DOHH2 (cell line): ENCODE measurements at regions not wholly inside any gene's neighbourhood (a gene's known extent, or its start where the extent isn't known, plus 50 kb on each side); places are given as distances from the start of the nearest gene placed in this dataset.

Source experiments
- H3F3A ChIP-seq: fragments of 200-600 bp; sonication (generic), shearing (Covaris generic); 2 replicates; pipeline ENCODE4 v1.6.0; 2016; ENCODE audit warnings: antibody characterized with exemption, mild to moderate bottlenecking; ENCODE audit not compliant: control insufficient read depth, insufficient read depth
- H3K27ac ChIP-seq: fragments of 200-600 bp; sonication (generic); 2 replicates; pipeline ENCODE4 v1.5.1; 2014; ENCODE audit warnings: low read depth, mild to moderate bottlenecking, low read length, moderate library complexity
- H3K27me3 ChIP-seq: fragments of 200-600 bp; sonication (generic); 2 replicates; pipeline ENCODE4 v1.6.1; 2014; ENCODE audit warnings: mild to moderate bottlenecking, low read length, mixed read lengths; ENCODE audit not compliant: control insufficient read depth
- H3K36me3 ChIP-seq: fragments of 200-600 bp; sonication (generic); 2 replicates; pipeline ENCODE4 v1.6.1; 2014; ENCODE audit warnings: mild to moderate bottlenecking, low read length, moderate library complexity, mixed read lengths; ENCODE audit not compliant: control insufficient read depth
- H3K4me1 ChIP-seq: fragments of 200-600 bp; sonication (generic); 2 replicates; pipeline ENCODE4 v1.6.1; 2014; ENCODE audit warnings: mild to moderate bottlenecking, low read length, mixed read lengths; ENCODE audit not compliant: control insufficient read depth
- H3K4me2 ChIP-seq: fragments of 200-600 bp; sonication (generic); 2 replicates; pipeline ENCODE4 v1.6.0; 2014; ENCODE audit warnings: mild to moderate bottlenecking, low read length, moderate library complexity
- H3K4me3 ChIP-seq: fragments of 200-600 bp; sonication (generic); 2 replicates; pipeline ENCODE4 v1.5.1; 2014; ENCODE audit warnings: mild to moderate bottlenecking, low read length, mixed read lengths
- H3K79me2 ChIP-seq: fragments of 200-600 bp; sonication (generic); 2 replicates; pipeline ENCODE4 v1.6.1; 2014; ENCODE audit warnings: mild to moderate bottlenecking, low read length, mixed read lengths; ENCODE audit not compliant: control insufficient read depth
- H3K9me2 ChIP-seq: fragments of 200-600 bp; sonication (generic); replicated peaks from 2 replicates; pipeline ENCODE4 v1.6.1; 2014; ENCODE audit warnings: mild to moderate bottlenecking, low read length, mixed read lengths; ENCODE audit not compliant: control insufficient read depth
- H3K9me3 ChIP-seq: fragments of 200-600 bp; sonication (generic); 2 replicates; pipeline ENCODE4 v1.6.1; 2014; ENCODE audit warnings: antibody characterized with exemption, low read length, mixed read lengths; ENCODE audit not compliant: control insufficient read depth, insufficient read depth
- H4K20me1 ChIP-seq: fragments of 200-600 bp; sonication (generic); 2 replicates; pipeline ENCODE4 v1.6.0; 2014; ENCODE audit warnings: low read depth, mild to moderate bottlenecking, antibody characterized with exemption, low read length, moderate library complexity; ENCODE audit not compliant: control insufficient read depth, insufficient read depth
- CTCF ChIP-seq: fragments of 200-600 bp; sonication (generic); IDR thresholded peaks from one replicate; pipeline ENCODE4 v1.5.1; 2014; ENCODE audit warnings: antibody characterized with exemption, mild to moderate bottlenecking, low read depth, low read length; ENCODE audit not compliant: poor library complexity, severe bottlenecking
- EZH2phosphoT487 ChIP-seq: fragments of 200-600 bp; sonication (generic); IDR thresholded peaks from 2 replicates; pipeline ENCODE4 v1.6.1; 2017; ENCODE audit warnings: borderline replicate concordance, mild to moderate bottlenecking, antibody characterized with exemption, low read length, moderate library complexity, mixed read lengths

- no peaks in the 10 kb centered on the region for H3K27me3 ChIP-seq
- no peaks in the 10 kb centered on the region for H3K9me2 ChIP-seq
- no peaks in the 10 kb centered on the region for H3K79me2 ChIP-seq
- no peaks in the 10 kb centered on the region for H4K20me1 ChIP-seq
- H3K4me3 ChIP-seq: no peak overlapping the region
- no peaks in the 10 kb centered on the region for H3F3A ChIP-seq
- no peak overlapping the region for H3K27ac ChIP-seq
- no peaks in the 10 kb centered on the region for H3K4me1 ChIP-seq
- TF ChIP-seq CTCF: no peak
- no peak for TF ChIP-seq EZH2phosphoT487
- H3K9me3 ChIP-seq: no peaks in the 10 kb centered on the region
- H3K36me3 ChIP-seq: no peaks in the 10 kb centered on the region
- no peak overlapping the region for H3K4me2 ChIP-seq
Measured at GRCh38 chr10:125479059-125479458, 203.9 kb downstream of the TEX36 start.

- Histone ChIP-seq H3K9me3 (no peaks in the 10 kb centered on the region), H3K4me1 (no peaks in the 10 kb centered on the region), H3K27me3 (no peaks in the 10 kb centered on the region), H3K9me2 (no peaks in the 10 kb centered on the region), H4K20me1 (no peaks in the 10 kb centered on the region), H3K27ac (no peak overlapping the region), H3K79me2 (no peaks in the 10 kb centered on the region), H3F3A (no peaks in the 10 kb centered on the region), H3K4me2 (no peak overlapping the region), H3K4me3 (no peak overlapping the region), H3K36me3 (no peaks in the 10 kb centered on the region)
- no peak for TF ChIP-seq CTCF
- TF ChIP-seq EZH2phosphoT487: no peak
Measured at GRCh38 chr10:125475815-125476214, 207.1 kb downstream of the TEX36 start.

GRCh38 chr10:125473143-125473793 is 209.7 kb downstream of the TEX36 start:
- Histone ChIP-seq H3K36me3 (no peaks in the 10 kb centered on the region), H3K9me2 (no peaks in the 10 kb centered on the region), H3K4me3 (no peak overlapping the region), H3K27ac (no peak overlapping the region), H3K27me3 (no peaks in the 10 kb centered on the region), H3K9me3 (no peaks in the 10 kb centered on the region), H3K4me2 (no peak overlapping the region), H4K20me1 (no peaks in the 10 kb centered on the region), H3K4me1 (no peaks in the 10 kb centered on the region), H3F3A (no peaks in the 10 kb centered on the region), H3K79me2 (no peaks in the 10 kb centered on the region)
- TF ChIP-seq EZH2phosphoT487: no peak
- no peak for TF ChIP-seq CTCF
